ENCODE measurements at regions not wholly inside any gene's neighbourhood (a gene's known extent, or its start where the extent isn't known, plus 50 kb on each side); places are given as distances from the start of the nearest gene placed in this dataset.

- H3K9ac ChIP-seq (ENCODE audit: low read length), result no peak overlapping the region
- H3K9me3 ChIP-seq (ENCODE audit: low read length), result no peaks in the 10 kb centered on the region
- H3F3A ChIP-seq (ENCODE audit: insufficient read depth, low read length), result no peaks in the 10 kb centered on the region
- TF ChIP-seq EZH2 (IDR thresholded peaks at IDR 0.05; ENCODE audit: borderline replicate concordance, low read length) (no peak), CTCF (IDR thresholded peaks at IDR 0.05; ENCODE audit: low read length) (no peak)
- H4K20me1 ChIP-seq (ENCODE audit: insufficient read depth, low read length), result no peaks in the 10 kb centered on the region
- no peaks in the 10 kb centered on the region for H3K79me2 ChIP-seq (ENCODE audit: insufficient read depth, low read length)
- H3K27me3 ChIP-seq (ENCODE audit: insufficient read depth, low read length), result no peaks in the 10 kb centered on the region
- no peaks in the 10 kb centered on the region for H3K9me2 ChIP-seq (ENCODE audit: low read depth, low read length)
- H3K4me2 ChIP-seq (ENCODE audit: low read length), result no peak overlapping the region
- no peak overlapping the region for H3K27ac ChIP-seq (ENCODE audit: low read depth, low read length, poor library complexity, severe bottlenecking)
- H3K4me1 ChIP-seq (ENCODE audit: insufficient read depth, low read length, severe bottlenecking), result no peaks in the 10 kb centered on the region
- no peak overlapping the region for H2AFZ ChIP-seq (ENCODE audit: low read length)
- no peaks in the 10 kb centered on the region for H3K36me3 ChIP-seq (ENCODE audit: insufficient read depth, low read length)
- no peak overlapping the region for H3K4me3 ChIP-seq (ENCODE audit: low read depth, low read length, poor library complexity, severe bottlenecking)
Observed at GRCh38 chr9:1248743-1249142, 198.6 kb downstream of the DMRT2 start.

- Histone ChIP-seq H3K79me2 (ENCODE audit: insufficient read depth, low read length) (no peaks in the 10 kb centered on the region), H3K9me2 (ENCODE audit: low read depth, low read length) (no peaks in the 10 kb centered on the region), H3K27me3 (ENCODE audit: insufficient read depth, low read length) (no peaks in the 10 kb centered on the region), H2AFZ (ENCODE audit: low read length) (no peak overlapping the region), H4K20me1 (ENCODE audit: insufficient read depth, low read length) (no peaks in the 10 kb centered on the region), H3K27ac (ENCODE audit: low read depth, low read length, poor library complexity, severe bottlenecking) (no peak overlapping the region), H3K9ac (ENCODE audit: low read length) (no peak overlapping the region), H3K36me3 (ENCODE audit: insufficient read depth, low read length) (no peaks in the 10 kb centered on the region), H3K4me3 (ENCODE audit: low read depth, low read length, poor library complexity, severe bottlenecking) (no peak overlapping the region), H3K9me3 (ENCODE audit: low read length) (no peaks in the 10 kb centered on the region), H3K4me2 (ENCODE audit: low read length) (no peak overlapping the region), H3K4me1 (ENCODE audit: insufficient read depth, low read length, severe bottlenecking) (no peaks in the 10 kb centered on the region), H3F3A (ENCODE audit: insufficient read depth, low read length) (no peaks in the 10 kb centered on the region)
- no peak for TF ChIP-seq CTCF (IDR thresholded peaks at IDR 0.05; ENCODE audit: low read length)
- TF ChIP-seq EZH2 (IDR thresholded peaks at IDR 0.05; ENCODE audit: borderline replicate concordance, low read length), result no peak
Observed at GRCh38 chr9:1253064-1253979, 203.2 kb downstream of the DMRT2 start.

DNA sequence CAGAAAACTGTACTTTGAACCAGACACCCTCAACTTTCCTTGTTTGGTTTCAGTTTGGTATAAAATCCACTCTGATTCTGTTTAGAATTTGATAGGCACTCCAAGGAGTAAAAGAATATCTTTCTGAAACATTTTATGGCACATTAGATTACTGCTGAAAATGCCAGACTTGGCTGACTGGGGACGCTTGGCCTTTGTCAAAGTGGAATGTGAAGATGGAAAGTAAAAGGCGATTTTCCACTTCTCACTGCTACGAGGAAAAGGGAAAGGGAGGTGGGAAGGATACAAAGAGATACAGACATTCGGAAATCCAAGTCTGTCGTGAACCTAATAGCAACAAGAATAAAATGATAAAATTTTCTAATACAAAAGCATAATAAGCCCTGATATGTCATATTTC, 203.9 kb downstream of the DMRT2 start:
- Histone ChIP-seq H3K9me3 (ENCODE audit: low read length) (no peaks in the 10 kb centered on the region), H4K20me1 (ENCODE audit: insufficient read depth, low read length) (no peaks in the 10 kb centered on the region), H3K4me2 (ENCODE audit: low read length) (no peak overlapping the region), H3K4me1 (ENCODE audit: insufficient read depth, low read length, severe bottlenecking) (no peaks in the 10 kb centered on the region), H3K36me3 (ENCODE audit: insufficient read depth, low read length) (no peaks in the 10 kb centered on the region), H3K9me2 (ENCODE audit: low read depth, low read length) (no peaks in the 10 kb centered on the region), H2AFZ (ENCODE audit: low read length) (no peak overlapping the region), H3K79me2 (ENCODE audit: insufficient read depth, low read length) (no peaks in the 10 kb centered on the region), H3F3A (ENCODE audit: insufficient read depth, low read length) (no peaks in the 10 kb centered on the region), H3K27me3 (ENCODE audit: insufficient read depth, low read length) (no peaks in the 10 kb centered on the region), H3K4me3 (ENCODE audit: low read depth, low read length, poor library complexity, severe bottlenecking) (no peak overlapping the region), H3K27ac (ENCODE audit: low read depth, low read length, poor library complexity, severe bottlenecking) (no peak overlapping the region), H3K9ac (ENCODE audit: low read length) (no peak overlapping the region)
- TF ChIP-seq EZH2 (IDR thresholded peaks at IDR 0.05; ENCODE audit: borderline replicate concordance, low read length), result no peak
- no peak for TF ChIP-seq CTCF (IDR thresholded peaks at IDR 0.05; ENCODE audit: low read length)

All from OCI-LY1 (cell line).